NCI-H345 treated with DMSO at 0.1 percent for 48 hours (cell line): ENCODE measurements at regions not wholly inside any gene's neighbourhood (a gene's known extent, or its start where the extent isn't known, plus 50 kb on each side); places are given as distances from the start of the nearest gene placed in this dataset.

Source experiments
- DNase-seq: peaks from one replicate; lab custom pipeline; 2025; ENCODE audit not compliant: unreplicated experiment; lab: John Stamatoyannopoulos, UW

- no peak for DNase-seq
These were observed 92.8 kb upstream of the PITX1 start for GRCh38 chr5:135126688-135127438.

DNA sequence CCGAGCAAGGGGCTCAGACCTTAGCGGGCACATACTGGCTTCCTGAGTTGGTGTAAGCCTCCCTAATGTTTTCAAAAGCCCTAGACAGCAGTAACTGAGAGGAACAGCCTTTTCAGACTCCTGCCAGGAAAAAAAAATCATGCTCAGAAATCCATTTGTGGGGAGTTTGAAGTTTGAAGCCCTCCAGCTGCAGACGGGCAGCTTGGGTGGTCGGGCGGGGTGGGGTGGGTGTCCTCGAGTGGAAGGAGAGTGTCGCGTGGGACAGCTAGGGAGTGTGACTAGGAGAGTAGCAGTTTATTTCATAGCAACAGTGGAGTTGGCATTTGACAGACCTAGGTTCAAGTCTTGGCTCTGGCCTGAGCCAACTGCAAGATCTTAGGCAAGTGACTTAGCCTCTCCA is 90.7 kb upstream of the PITX1 start:
- no peak for DNase-seq

- no peak for DNase-seq
These were observed 90.1 kb upstream of the PITX1 start for GRCh38 chr5:135124128-135124527.

- no peak for DNase-seq
These were observed 88.8 kb upstream of the PITX1 start for GRCh38 chr5:135122797-135123196.

DNA sequence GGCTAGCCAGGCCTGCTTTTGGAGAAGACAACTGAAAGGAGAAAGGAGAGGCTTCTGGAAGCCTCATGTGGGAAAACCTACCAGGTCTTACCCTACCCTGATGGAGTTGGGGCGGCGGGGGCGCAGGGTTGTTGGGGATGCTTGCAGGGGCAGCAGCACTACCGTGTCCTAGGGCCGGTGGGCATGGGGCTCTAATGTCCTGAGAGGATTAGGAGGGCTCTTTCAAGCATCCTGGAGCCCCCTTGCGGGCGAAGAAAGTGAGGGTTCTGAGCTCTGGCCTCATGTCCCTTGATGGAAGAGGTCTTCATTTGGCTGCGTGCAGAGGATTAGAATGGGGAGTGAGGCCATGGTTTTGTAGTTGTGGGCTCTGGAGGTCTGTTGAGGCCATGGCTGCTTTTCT is 86.9 kb upstream of the PITX1 start:
- DNase-seq: no peak

DNA sequence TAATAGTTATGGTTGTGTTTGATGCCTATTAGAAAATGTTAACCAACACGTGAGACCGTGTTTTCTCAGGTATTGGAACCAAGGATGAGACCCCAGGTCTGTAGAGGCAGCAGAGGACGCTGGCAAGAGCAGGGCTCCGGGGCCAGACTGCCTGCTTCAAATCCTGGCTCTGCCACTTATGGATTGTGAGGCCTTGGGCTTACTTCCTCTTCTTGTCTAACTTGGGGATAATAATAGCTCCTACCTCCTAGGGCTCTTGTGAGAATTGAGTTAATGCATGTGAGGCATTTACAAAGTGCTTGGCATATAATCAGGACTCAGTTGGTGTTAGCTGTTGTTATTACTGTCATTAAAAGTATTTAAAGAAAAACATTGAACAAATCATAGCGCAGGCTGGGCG is 85.5 kb upstream of the PITX1 start:
- DNase-seq: no peak

GRCh38 chr5:135117590-135117989 is 83.6 kb upstream of the PITX1 start:
- no peak for DNase-seq

DNA sequence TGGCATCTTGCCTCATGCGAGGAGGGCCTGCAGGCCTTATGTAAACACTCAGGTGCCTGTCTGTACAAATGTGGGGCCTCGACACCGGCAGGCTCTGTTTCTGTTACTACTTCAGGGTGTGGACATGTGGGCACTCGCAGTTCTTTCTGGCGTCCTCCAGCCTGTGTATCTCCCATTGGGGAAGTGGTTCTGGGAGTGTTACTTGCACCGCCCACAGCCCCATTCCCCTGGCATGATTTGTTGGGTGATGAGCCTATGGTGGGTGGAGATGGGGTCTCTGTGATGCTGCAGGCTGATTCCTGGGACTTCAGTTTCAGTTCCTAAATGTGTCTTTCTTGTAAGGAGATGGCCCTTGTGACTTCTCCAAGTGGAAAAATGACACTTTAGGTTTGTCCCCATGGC is 82.1 kb upstream of the PITX1 start:
- no peak for DNase-seq

- DNase-seq: no peak
These were observed 81.6 kb upstream of the PITX1 start for GRCh38 chr5:135115591-135115990.

DNA sequence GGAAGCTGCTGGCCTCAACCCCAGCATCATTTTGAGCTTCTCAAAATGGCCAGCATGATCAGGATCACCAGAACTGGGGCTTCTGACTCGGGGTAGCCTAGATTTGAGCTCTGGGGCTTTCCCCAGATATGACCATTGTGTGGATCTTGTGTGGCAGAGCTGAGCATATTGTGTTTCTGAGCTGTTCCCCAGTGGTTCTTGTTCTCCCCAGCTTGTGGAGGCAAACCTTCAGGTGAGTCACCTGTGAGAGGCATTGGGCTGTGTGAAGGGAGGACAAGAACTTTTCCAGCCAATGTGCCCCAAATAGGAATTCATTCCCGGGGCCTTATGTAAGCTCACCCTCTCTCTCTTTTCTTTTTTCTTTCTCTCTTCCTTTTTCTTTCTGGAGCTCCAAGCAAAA is 80.7 kb upstream of the PITX1 start:
- DNase-seq: no peak

- no peak for DNase-seq
These were observed 78.1 kb upstream of the PITX1 start for GRCh38 chr5:135112008-135112725.

DNA sequence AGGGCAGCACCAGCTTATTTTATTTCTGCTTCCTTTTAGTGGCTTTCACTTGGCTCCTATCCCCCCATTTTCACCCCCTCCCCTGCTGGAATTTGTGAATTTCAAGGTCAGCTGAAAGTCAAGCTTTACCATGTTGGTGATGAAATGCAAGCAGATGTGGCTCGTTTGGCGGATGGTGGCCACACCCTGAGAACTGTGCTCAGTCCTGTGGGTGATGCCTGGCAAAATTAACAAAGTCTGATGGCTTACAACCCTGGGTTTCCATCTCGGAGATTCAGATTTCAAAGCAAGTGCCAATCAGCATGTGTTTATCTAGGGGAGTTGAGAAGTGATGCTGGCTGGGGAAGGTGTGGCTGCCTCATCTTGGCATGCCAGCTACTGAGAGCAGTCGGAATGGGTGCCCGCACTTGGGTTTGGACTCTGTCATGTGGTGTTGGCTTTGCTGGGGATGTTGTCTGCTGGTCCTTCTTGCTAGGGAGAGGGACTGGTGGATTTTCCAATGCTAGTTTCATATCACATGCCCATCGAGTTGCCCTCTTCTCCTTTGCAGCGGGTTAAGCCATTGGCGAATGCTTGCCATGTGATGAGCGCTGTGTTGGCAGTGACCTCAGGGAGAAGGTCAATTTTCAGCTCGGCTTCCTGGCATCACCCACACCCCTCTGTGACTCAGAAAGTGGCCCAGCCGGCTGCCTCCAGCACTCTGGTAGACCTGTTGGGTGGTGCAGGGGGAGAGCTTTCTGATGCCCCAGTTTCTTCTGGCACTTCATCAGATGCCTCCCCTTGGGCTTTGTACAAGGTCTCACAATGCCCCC is 77.0 kb upstream of the PITX1 start:
- DNase-seq: no peak

- DNase-seq: no peak
These were observed 75.0 kb upstream of the PITX1 start for GRCh38 chr5:135108992-135109391.

GRCh38 chr5:135108569-135108968 is 74.5 kb upstream of the PITX1 start:
- DNase-seq: no peak

DNA sequence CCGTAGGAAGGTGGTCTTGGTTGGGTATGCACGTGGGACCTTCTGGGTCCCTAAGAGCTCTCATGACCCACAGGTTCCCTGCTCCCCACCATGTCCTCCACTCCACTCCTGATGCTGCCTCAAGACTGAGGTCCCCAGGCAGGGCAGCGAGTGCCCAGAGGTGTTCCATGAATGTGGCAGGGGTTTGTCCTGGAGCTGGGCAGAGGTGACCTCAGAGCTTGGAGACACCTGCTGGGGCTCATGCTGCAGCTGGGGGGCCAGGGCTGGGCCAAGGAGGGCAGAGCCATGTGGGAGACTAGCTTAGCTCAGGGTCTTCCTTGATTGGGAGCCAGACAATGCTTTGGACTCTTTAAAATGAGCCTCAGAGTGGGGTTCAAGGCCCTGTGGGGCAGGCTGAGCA is 74.0 kb upstream of the PITX1 start:
- DNase-seq: no peak

DNA sequence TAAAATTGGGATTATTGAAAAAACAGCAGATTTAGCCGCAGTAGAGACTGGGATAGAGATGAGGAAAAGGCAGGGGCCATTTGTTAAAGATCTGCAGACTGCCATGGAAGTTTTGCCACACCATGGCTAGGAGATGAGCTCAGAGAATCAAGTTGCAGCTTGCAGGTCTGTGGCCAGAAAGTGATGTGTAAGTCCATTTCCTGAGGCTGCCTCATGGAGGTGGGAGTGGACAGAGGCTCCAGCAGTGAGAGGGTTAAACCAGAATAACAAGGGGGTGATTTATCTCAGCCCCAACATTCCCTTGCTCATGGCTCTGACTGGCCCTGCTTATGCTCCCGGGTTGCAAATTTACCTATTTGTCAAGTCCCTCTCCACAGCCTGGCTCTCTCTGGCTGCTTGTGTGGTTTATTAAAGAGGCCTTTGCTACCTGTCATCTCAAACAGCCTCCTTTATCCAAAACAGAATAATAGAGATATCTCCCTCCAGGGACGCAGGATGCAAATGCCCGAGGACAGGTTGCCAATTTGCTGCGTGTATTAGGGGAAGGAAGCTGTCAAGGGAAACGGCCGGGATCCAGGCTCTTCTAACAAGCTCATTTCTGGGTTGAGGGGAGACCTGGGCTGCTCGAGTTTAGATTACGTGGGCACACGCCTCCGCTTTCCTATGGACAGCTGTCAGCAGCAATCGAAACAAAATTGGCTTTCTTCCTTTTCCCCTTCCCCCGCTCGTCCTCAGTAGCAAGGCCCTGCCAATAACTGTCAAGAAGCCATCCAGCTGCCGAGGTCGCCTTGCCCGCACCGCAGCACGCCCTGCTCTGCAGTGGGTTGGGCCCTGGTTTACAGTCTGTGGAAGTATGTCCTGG is 72.8 kb upstream of the PITX1 start:
- no peak for DNase-seq

DNA sequence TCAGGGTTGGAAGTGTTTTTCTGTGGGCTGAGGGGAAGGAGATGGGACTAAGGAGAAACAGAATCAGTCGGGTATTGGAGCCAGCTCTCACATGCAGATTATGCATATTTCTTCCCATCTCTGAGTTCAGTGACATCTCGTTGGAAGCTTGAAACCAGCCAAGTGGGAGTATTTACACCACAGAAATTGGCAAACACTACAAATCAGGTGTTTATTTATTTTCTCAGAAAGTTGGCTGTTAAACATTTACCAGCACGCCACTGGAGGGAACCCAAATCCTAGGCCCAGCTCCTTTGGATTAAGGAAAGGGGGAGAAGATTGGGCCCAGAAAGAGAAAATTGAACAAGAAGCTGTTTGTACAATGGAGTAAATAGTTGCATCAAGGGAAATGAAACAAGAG is 72.1 kb upstream of the PITX1 start:
- no peak for DNase-seq

- DNase-seq: no peak
These were observed 71.1 kb upstream of the PITX1 start for GRCh38 chr5:135105105-135105484.

DNA sequence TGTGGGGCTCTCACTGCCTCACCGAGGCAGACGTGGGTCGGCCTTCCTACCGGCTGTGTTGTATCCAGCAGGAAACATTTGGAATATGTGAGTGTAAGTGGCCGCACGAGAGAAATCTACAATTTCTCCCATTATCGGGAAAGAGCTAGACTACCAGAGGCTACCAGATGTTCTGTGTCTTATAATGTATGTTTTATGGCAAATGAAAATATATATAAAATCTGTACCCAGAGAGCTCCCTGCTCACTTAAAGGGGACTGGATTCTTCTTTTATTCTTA is 69.5 kb upstream of the PITX1 start:
- no peak for DNase-seq

- no peak for DNase-seq
These were observed 68.9 kb upstream of the PITX1 start for GRCh38 chr5:135102716-135103574.
